Gastrocnemius medialis (tissue), 4 donors: ENCODE measurements at regions not wholly inside any gene's neighbourhood (a gene's known extent, or its start where the extent isn't known, plus 50 kb on each side); places are given as distances from the start of the nearest gene placed in this dataset.

Source experiments
- ATAC-seq, 2 donors: fragments of 150-250 bp; one replicate each; pipeline ENCODE4 v1.9.1; 2016
- DNase-seq, 2 donors: peaks; one replicate each; pipeline ENCODE4 v3.0.0-alpha.2; 2019
- H3K27ac ChIP-seq, 4 donors: fragments of 200-600 bp; sonication (generic); 1 replicate in 1 of 4; 2 replicates in 3 of 4; pipeline ENCODE4 v1.5.1; 2016 to 2018; ENCODE audit warnings: mild to moderate bottlenecking in 2 of 4, moderate library complexity in 1 of 4
- H3K27me3 ChIP-seq, 3 donors: fragments of 200-600 bp; sonication (generic) in 2 of 3; 1 replicate in 1 of 3; 2 replicates in 2 of 3; pipeline versions ENCODE4 v1.5.1 to v1.6.0; 2016 to 2019; ENCODE audit warnings: mild to moderate bottlenecking in 1 of 3, moderate library complexity in 1 of 3
- H3K36me3 ChIP-seq, 2 donors: fragments of 200-600 bp; sonication (generic) in 1 of 2; one replicate each; pipeline ENCODE4 v1.5.1; 2017 to 2018
- H3K4me1 ChIP-seq, 2 donors: fragments of 200-600 bp; sonication (generic) in 1 of 2; one replicate each; pipeline ENCODE4 v1.5.1; 2016 to 2017; ENCODE audit warnings: mild to moderate bottlenecking in 2 of 2
- H3K4me3 ChIP-seq, 4 donors: fragments of 200-600 bp; sonication (generic) in 3 of 4; 1 replicate in 1 of 4; 2 replicates in 3 of 4; pipeline ENCODE4 v1.5.1; 2016 to 2019; ENCODE audit warnings: mild to moderate bottlenecking in 2 of 4
- H3K9me3 ChIP-seq, 3 donors: fragments of 200-600 bp; sonication (generic) in 2 of 3; 1 replicate in 1 of 3; 2 replicates in 2 of 3; pipeline ENCODE4 v1.5.1; 2016 to 2019
- CTCF ChIP-seq, 5 experiments: fragments of 450-650 bp in 3 of 5; fragments of 200-600 bp in 2 of 5; sonication (generic) in 2 of 5; IDR thresholded peaks in 4 of 5; conservative IDR thresholded peaks in 1 of 5; 1 replicate in 4 of 5; 2 replicates in 1 of 5; pipeline ENCODE4 v1.5.1; 2016 to 2019; ENCODE audit warnings: antibody characterized with exemption in 5 of 5, mild to moderate bottlenecking in 3 of 5, moderate library complexity in 3 of 5
- POLR2A ChIP-seq, 2 donors: fragments of 450-650 bp; IDR thresholded peaks; one replicate each; pipeline ENCODE4 v1.6.1; 2017; ENCODE audit warnings: antibody characterized with exemption in 2 of 2, mild to moderate bottlenecking in 2 of 2, moderate library complexity in 2 of 2
- in situ Hi-C, 4 donors: fragments of 200-750 bp; cut with MboI; loops; one replicate each; pipeline versions ENCODE4 v1.15.0 to v1.8.0; 2017; ENCODE audit warnings: low sequenced_read_pairs in 4 of 4
- intact Hi-C: fragments of 100-400 bp; cut with DNase I; formaldehyde crosslinking; loops from one replicate; pipeline ENCODE4 v1.15.1; 2023; ENCODE audit warnings: low total_unique reads

- no peak overlapping the region for H3K4me3 ChIP-seq
- DNase-seq (peak in 1 of 2 donors; percentile 16), ATAC-seq (peak in 1 of 2 donors; percentile 24)
- H3K36me3 ChIP-seq, result no peaks in the 10 kb centered on the region
- H3K9me3 ChIP-seq, result no peaks in the 10 kb centered on the region
- H3K27me3 ChIP-seq, result no peaks in the 10 kb centered on the region
- in situ Hi-C loops (no loop called here), intact Hi-C loops (no loop called here)
- TF ChIP-seq CTCF (IDR thresholded peaks at IDR 0.05 in 4 of 5, conservative IDR thresholded peaks at IDR 0.05 in 1 of 5) (no peak), POLR2A (IDR thresholded peaks at IDR 0.05) (no peak)
- peak overlapping the region in 3 of 4 donors; percentile 14 to 47 (median 26) for H3K27ac ChIP-seq
- H3K4me1 ChIP-seq, result peaks cover 4 to 14% of the 10 kb centered on the region in 2 donors
Observed at GRCh38 chr1:184150776-184151531, 99.4 kb downstream of the TSEN15 start.

DNA sequence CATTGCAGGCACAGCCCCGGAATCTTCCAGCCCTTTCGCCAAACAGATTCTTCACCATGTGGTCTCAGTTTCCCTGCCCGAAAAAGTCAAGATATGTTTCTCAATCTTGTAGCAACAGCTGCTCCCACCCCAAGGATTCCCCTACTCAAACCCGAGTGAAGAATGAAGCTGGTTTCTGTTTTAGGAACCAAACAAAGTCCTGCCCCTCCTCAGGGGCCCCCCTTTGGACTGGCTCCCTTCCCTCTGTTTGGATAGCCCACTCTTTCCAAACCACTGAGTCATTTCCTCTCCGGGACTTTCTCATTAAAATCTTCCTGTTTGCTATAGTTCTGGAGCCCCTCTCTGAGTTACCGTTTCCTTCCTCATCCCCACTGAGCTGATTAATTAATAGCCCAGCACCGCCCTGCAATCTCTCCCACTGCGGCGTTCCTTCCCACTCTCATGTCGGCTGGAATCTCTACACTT, 100.9 kb downstream of the TSEN15 start:
- H3K36me3 ChIP-seq, result no peaks in the 10 kb centered on the region
- no peak for DNase-seq
- TF ChIP-seq POLR2A (IDR thresholded peaks at IDR 0.05), result no peak
- TF ChIP-seq CTCF (IDR thresholded peaks at IDR 0.05 in 4 of 5, conservative IDR thresholded peaks at IDR 0.05 in 1 of 5), result no peak
- intact Hi-C loops (no loop called here), in situ Hi-C loops (no loop called here)
- H3K4me1 ChIP-seq, result peaks cover 4 to 14% of the 10 kb centered on the region in 2 donors
- H3K27me3 ChIP-seq, result no peaks in the 10 kb centered on the region
- H3K4me3 ChIP-seq, result peak overlapping the region; percentile 38 to 49 (median 46)
- H3K9me3 ChIP-seq, result no peaks in the 10 kb centered on the region
- ATAC-seq, result peak; percentile 65 to 77
- peak overlapping the region; percentile 54 to 74 (median 65) for H3K27ac ChIP-seq

DNA sequence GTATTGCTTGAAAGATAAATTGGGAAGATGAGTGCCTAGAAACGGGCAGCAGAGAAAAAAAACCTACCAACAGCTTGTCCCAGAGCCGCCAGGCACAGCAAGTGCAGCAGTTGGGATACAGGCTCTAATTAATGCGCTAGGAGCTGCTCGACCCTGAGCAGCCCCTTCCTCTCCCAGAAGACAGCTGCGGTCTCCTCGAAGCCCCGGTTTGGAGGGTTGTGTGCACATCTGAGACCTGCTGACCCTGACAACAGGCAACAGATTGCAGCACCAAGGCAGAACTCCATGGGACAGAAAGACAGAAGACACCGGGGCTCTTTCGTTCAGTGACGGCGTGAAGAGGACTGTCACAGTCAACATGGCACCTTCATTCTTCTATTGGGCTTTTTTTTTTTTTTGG, 101.4 kb downstream of the TSEN15 start:
- TF ChIP-seq POLR2A (IDR thresholded peaks at IDR 0.05), result no peak
- no peak for TF ChIP-seq CTCF (IDR thresholded peaks at IDR 0.05 in 4 of 5, conservative IDR thresholded peaks at IDR 0.05 in 1 of 5)
- in situ Hi-C loops (no loop called here), intact Hi-C loops (no loop called here)
- Histone ChIP-seq H3K4me1 (peaks cover 4 to 14% of the 10 kb centered on the region in 2 donors), H3K36me3 (no peaks in the 10 kb centered on the region), H3K9me3 (no peaks in the 10 kb centered on the region), H3K27ac (peak overlapping the region; percentile 54 to 74 (median 65)), H3K27me3 (no peaks in the 10 kb centered on the region), H3K4me3 (peak overlapping the region; percentile 38 to 49 (median 46))
- peak in 1 of 2 donors; percentile 14 for ATAC-seq
- DNase-seq, result no peak

GRCh38 chr1:184153731-184154130, 102.2 kb downstream of the TSEN15 start:
- in situ Hi-C loops, result no loop called here
- Histone ChIP-seq H3K27me3 (no peaks in the 10 kb centered on the region), H3K27ac (peak overlapping the region in 3 of 4 donors; percentile 54 to 74 (median 62)), H3K4me3 (no peak overlapping the region), H3K9me3 (no peaks in the 10 kb centered on the region), H3K36me3 (no peaks in the 10 kb centered on the region), H3K4me1 (peaks cover 4 to 14% of the 10 kb centered on the region in 2 donors)
- intact Hi-C loops, result no loop called here
- ATAC-seq (no peak), DNase-seq (no peak)
- TF ChIP-seq CTCF (IDR thresholded peaks at IDR 0.05 in 4 of 5, conservative IDR thresholded peaks at IDR 0.05 in 1 of 5) (no peak), POLR2A (IDR thresholded peaks at IDR 0.05) (no peak)
